ENCODE measurements at regions not wholly inside any gene's neighbourhood (a gene's known extent, or its start where the extent isn't known, plus 50 kb on each side); places are given as distances from the start of the nearest gene placed in this dataset.
"Not testable (repeated sequence)": the region's sequence is repeated elsewhere in the genome, so short reads cannot be mapped to it uniquely, and the experiment has no call there.

- H3K27ac ChIP-seq; H3K36me3 ChIP-seq; H3K27me3 ChIP-seq; H3K4me1 ChIP-seq; H3K9me3 ChIP-seq; DNase-seq (ENCODE audit: low spot score in 2 of 2); H3K4me3 ChIP-seq: not testable (repeated sequence)
- 63% methylated on average over 8 of the region's 8 CpGs for WGBS
Observed at GRCh38 chr13:18702464-18703247, 479.0 kb downstream of the TUBA3C start.

DNA sequence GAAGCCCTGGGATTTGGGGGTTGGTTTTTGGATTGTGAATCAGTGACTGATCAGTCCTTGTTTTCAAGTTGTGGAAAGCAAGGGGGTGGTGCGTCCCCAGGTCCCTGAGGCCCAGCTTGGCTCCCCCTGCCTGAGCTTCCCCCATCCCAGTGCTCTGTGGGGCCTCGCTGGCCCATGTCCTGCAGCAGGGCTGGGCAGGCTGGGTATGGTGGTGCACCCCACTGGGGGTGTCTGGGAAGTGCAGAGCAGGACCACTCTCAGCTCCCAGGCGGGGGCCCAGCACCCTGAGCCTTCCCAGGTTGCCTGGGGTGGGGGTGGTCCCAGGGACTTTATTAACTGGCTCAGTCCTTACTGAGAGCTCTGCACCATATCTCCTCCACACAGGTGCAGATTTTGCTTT is 483.3 kb downstream of the TUBA3C start:
- 40% methylated on average over 2 of the region's 3 CpGs for WGBS
- H3K27ac ChIP-seq; H3K36me3 ChIP-seq; H3K4me3 ChIP-seq; H3K9me3 ChIP-seq; DNase-seq (ENCODE audit: low spot score in 2 of 2); H3K4me1 ChIP-seq; H3K27me3 ChIP-seq: not testable (repeated sequence)

DNA sequence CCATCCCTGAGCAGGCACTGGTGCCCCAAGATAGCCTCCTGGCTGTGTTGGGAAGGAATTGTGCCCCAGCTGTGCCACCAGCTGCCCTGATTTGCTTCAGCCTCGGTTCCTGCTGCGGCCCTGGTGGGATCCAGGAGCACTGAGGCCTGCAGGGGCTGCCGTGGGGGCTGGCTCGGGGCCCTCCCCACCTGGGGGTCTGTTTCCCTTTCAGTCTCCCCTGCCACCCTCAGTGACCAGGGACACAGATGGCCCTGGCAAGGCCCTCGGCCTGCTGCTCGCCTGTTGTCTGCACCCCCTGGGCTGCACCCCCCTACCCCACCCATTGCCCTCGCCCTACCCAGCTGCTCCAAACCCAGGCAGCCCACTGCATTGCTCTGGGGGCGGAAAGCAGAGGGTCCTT is 483.8 kb downstream of the TUBA3C start:
- not testable (repeated sequence) for H3K27ac ChIP-seq

DNA sequence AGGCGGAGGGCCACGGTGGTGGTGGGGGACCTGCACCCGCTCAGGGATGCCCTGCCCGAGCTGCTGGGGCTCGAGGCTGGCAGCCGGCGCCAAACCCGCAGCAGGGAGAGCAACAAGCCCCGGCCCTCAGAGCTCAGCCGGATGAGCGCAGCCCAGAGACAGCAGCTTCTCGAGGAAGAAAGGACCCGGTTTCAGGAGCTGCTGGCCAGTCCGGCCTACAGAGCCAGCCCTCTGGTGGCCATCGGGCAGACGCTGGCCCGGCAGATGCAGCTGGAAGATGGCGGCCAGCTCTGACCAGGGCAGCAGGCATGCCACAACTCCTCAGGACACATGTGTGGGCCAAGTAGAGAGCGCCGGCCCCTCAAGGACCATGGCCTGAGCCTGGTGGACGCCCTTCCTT is 484.4 kb downstream of the TUBA3C start:
- 85% methylated on average over 8 of the region's 21 CpGs for whole genome bisulfite sequencing
- not testable (repeated sequence) for H3K4me3 ChIP-seq; H3K9me3 ChIP-seq; DNase-seq (ENCODE audit: low spot score in 2 of 2); H3K27ac ChIP-seq; H3K27me3 ChIP-seq; H3K4me1 ChIP-seq; H3K36me3 ChIP-seq

More for the DNA sequence above, 483.8 kb downstream of the TUBA3C start:
- not testable (repeated sequence) for H3K9me3 ChIP-seq; H3K36me3 ChIP-seq; DNase-seq (ENCODE audit: low spot score in 2 of 2); H3K4me3 ChIP-seq; H3K27me3 ChIP-seq; H3K4me1 ChIP-seq
- 75% methylated on average over 2 of the region's 8 CpGs for WGBS

- not testable (repeated sequence) for H3K36me3 ChIP-seq; H3K27me3 ChIP-seq; H3K4me1 ChIP-seq; H3K9me3 ChIP-seq; H3K4me3 ChIP-seq; DNase-seq (ENCODE audit: low spot score in 2 of 2); H3K27ac ChIP-seq
- 44% methylated on average over 2 of the region's 2 CpGs for WGBS
Observed at GRCh38 chr13:18677403-18677802, 504.2 kb downstream of the TUBA3C start.

GRCh38 chr13:18675268-18675667 is 506.4 kb downstream of the TUBA3C start:
- H3K27me3 ChIP-seq; H3K36me3 ChIP-seq; DNase-seq (ENCODE audit: low spot score in 2 of 2); H3K4me3 ChIP-seq; H3K9me3 ChIP-seq; H3K27ac ChIP-seq; H3K4me1 ChIP-seq: not testable (repeated sequence)
- WGBS, result 81% methylated on average over 2 of the region's 2 CpGs

DNA sequence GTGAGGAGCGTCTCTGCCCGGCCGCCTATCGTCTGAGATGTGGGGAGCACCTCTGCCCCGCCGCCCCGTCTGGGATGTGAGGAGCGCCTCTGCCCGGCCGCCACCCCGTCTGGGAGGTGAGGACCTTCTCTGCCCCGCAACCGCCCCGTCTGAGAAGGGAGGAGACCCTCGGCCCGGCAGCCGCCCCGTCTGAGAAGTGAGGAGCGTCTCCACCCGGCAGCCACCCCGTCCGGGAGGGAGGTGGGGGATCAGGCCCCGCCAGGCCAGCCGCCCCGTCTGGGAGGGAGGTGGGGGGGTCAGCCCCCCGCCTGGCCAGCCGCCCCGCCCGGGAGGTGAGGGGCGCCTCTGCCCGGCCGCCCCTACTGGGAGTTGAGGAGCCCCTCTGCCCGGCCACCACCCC is 507.8 kb downstream of the TUBA3C start:
- H3K4me1 ChIP-seq; DNase-seq (ENCODE audit: low spot score in 2 of 2); H3K36me3 ChIP-seq; H3K27me3 ChIP-seq; H3K9me3 ChIP-seq; H3K27ac ChIP-seq; H3K4me3 ChIP-seq: not testable (repeated sequence)
- WGBS, result no CpG with 5 or more reads among the region's 33 CpGs

- not testable (repeated sequence) for H3K4me1 ChIP-seq; H3K9me3 ChIP-seq; DNase-seq (ENCODE audit: low spot score in 2 of 2); H3K4me3 ChIP-seq; H3K27me3 ChIP-seq; H3K36me3 ChIP-seq; H3K27ac ChIP-seq
- no CpG with 5 or more reads among the region's 16 CpGs for WGBS
Observed at GRCh38 chr13:18666585-18666984, 515.0 kb downstream of the TUBA3C start.

- not testable (repeated sequence) for H3K36me3 ChIP-seq; DNase-seq (ENCODE audit: low spot score in 2 of 2); H3K9me3 ChIP-seq; H3K27ac ChIP-seq; H3K4me1 ChIP-seq; H3K27me3 ChIP-seq; H3K4me3 ChIP-seq
- WGBS, result no CpG with 5 or more reads among the region's 16 CpGs
Observed at GRCh38 chr13:18665716-18666115, 515.9 kb downstream of the TUBA3C start.

GRCh38 chr13:18665124-18665523 is 516.5 kb downstream of the TUBA3C start:
- WGBS, result 100% methylated on average over 3 of the region's 46 CpGs
- H3K27ac ChIP-seq; H3K27me3 ChIP-seq; DNase-seq (ENCODE audit: low spot score in 2 of 2); H3K9me3 ChIP-seq; H3K36me3 ChIP-seq; H3K4me3 ChIP-seq; H3K4me1 ChIP-seq: not testable (repeated sequence)

DNA sequence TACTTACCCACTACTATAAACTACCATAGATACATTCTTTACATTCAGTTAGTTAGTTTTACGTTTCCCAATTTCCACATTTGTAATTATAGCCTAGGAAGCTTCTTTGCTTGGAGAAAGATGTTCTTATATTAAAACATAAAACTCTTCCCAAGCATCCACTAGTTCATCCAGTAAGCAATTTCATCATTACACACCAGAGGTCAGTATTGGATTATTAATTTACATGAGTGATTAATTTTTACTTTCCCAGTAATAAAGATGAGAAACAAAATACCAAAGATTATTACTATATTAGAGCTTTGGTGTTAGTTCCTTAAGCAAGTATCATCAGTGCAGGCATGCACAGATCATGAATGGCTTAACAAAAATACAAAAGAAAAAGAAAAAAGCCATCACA is 518.4 kb downstream of the TUBA3C start:
- WGBS, result no CpG with 5 or more reads among the region's 1 CpG
- not testable (repeated sequence) for H3K27ac ChIP-seq; H3K4me1 ChIP-seq; H3K9me3 ChIP-seq; H3K27me3 ChIP-seq; H3K36me3 ChIP-seq; DNase-seq (ENCODE audit: low spot score in 2 of 2); H3K4me3 ChIP-seq

DNA sequence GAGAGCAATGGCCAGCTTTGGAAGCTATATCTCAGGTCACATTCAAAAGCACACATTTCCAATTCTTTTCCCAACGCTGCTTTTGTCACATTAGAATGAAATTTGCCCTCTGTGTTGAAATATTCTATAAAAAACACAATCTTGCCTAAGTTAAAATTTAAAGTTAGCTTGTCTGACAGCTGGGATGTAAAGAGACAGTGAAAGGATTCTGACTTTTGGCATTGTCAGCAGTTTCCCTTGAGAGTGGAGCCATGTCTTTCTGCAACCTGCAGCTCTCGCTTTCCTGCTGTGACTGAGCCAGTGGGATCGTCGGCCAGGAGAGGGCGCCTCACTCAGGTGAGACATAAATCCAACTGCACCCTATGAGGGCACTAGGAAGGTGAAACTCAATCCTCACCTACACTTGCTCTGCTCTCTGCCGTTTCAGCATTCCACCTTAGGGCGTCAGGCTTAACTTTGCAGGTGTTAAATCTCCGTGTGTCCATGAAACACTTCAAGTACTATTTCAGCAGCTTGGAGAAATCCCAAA is 537.9 kb downstream of the TUBA3C start:
- not testable (repeated sequence) for H3K4me3 ChIP-seq; H3K27ac ChIP-seq; H3K4me1 ChIP-seq; H3K27me3 ChIP-seq; H3K36me3 ChIP-seq; DNase-seq (ENCODE audit: low spot score in 2 of 2); H3K9me3 ChIP-seq
- 24% methylated on average over 8 of the region's 8 CpGs for WGBS

- H3K4me3 ChIP-seq; H3K27me3 ChIP-seq; H3K36me3 ChIP-seq; H3K27ac ChIP-seq; H3K4me1 ChIP-seq; H3K9me3 ChIP-seq; DNase-seq (ENCODE audit: low spot score in 2 of 2): not testable (repeated sequence)
- 62% methylated on average over 6 of the region's 31 CpGs for WGBS
Observed at GRCh38 chr13:18628928-18629327, 552.7 kb downstream of the TUBA3C start.
